Kidney glomerular epithelial cell (primary cell): ENCODE measurements at regions not wholly inside any gene's neighbourhood (a gene's known extent, or its start where the extent isn't known, plus 50 kb on each side); places are given as distances from the start of the nearest gene placed in this dataset.

Experiments used
- DNase-seq: peaks from one replicate; lab custom pipeline; 2025; lab: John Stamatoyannopoulos, UW

DNA sequence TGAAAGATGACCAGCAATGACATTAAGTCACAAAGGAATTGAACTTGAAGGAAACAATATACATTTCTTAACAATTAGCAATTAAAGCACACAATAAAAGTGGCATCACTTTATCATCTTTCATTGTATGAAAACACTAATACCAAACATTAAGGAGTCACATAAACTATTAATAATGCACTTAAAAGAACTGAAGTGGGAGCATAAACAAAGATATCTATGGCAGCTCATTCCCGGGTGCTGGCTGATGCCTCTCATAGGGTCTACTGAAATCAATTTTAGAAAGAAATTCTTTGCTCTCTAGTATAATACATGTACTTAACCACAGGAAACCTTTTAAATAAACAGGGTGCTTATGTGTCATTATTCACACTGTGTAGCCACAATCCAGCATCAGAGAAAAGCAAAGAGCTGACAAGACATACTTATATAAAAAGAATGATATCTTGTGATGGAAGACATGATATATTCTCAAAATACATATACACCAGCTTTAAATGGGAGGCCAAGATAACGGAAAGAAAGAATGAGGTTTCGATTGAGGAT is 1207.8 kb downstream of the EFNB2 start:
- no peak for DNase-seq

DNA sequence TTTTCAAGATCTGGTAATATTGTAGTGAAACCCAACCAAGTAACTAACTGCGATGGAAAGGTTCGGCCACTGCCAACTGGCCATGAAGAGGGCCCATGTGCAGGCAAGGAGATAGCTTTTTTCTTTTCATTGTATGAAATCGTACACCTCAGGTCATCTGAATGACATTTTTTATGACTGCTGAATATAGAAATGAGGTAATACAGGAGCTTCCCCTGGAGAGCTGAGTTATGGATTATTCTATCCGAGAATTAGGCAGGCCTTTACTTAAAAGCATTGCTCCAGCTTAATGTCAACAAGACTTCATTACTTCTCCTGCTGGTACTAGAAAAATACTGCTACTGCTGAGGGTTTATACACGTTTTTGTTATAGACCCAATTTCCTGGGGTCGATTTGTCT is 1215.6 kb downstream of the EFNB2 start:
- no peak for DNase-seq

DNA sequence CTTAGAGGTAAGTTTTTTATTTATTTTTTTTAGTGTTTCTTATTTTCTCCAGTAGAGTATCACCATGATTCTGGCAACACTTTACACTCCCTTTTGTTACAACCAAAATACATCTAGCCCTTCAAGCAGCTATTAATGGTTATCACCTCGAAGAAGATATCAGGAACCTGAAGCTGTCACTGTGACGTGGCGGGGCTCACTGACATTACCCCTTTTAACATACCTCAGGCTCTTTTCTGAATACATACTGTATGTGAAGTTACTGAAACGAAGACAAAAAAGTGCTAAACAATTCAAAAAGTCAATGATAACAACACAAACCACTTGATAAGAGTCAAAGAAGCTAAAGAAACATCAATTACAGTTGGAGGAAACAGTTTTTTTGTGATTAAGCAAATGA is 1218.7 kb downstream of the EFNB2 start:
- DNase-seq, result no peak

DNA sequence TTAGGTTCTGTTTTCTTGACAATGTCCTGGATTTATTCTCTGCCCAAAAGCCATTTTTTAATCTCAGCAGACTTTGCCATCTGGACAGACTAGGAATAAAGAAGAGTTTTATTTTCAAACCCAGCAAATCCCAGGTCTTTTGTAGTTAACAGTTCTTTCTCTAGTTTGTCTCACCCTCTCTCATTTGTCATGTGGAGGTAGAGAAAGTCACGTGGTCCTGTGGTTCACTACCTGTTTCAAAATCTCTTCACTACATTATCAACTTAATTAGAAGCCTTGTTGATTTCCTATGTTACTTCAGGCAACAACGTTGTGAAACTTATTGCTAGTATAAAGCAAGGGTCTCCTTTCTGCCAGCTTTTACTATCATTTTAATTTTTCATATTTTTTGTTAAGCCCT is 1222.6 kb downstream of the EFNB2 start:
- DNase-seq, result no peak

DNA sequence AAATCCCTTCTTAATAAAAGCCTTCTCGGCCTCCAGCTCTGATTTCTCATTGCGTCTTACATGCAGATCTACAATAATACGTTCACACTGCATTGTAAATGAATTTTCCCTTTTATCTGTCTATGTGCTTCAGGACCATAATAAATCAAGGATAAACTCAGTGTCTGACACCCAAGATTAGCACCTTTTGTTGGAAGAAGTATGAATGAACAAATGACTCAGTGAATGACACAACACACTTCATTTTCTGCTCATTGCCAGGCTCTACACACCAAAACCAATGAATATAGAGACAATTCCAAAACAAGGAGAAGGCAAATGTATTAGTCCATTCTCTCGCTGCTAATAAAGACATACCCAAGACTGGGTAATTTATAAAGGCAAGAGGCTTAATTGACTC is 1224.4 kb downstream of the EFNB2 start:
- no peak for DNase-seq

DNA sequence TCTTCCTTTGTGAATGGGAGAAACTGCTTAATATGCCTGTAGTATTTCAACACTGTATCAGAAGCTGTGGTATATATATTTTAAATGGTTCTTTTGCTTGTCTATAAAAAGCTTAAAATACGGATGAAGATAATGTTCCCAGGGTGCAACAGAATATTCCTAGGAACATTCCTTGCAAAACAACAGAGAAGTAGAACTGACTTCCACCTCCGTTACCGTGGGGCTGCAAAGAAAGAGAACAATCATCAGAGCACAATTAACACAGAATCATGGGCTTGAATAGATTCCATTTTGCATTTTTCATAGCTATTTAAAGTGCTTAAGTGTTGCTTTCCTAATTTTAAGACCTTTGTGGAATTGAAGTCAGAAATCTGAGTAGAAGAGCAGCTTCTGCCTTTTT is 1227.7 kb downstream of the EFNB2 start:
- no peak for DNase-seq

DNA sequence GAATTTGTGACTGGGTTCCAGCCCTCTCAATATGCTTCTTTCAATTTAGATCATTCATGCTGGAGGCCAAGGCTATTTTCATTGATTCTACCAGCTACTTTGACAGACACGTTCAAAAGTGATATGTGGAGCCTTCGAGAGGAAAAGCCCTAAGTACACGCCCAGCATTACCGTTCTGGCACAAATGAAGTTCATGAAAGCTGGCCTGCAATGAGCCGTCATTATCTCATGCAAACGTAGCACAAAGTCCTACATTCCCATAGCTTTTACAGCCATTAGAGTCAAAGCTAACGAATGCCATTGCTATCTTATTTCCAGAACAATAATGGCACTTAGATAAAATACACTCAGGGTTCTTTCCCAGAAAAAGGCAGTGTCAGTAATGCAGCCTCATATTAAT is 1237.6 kb downstream of the EFNB2 start:
- DNase-seq, result no peak

DNA sequence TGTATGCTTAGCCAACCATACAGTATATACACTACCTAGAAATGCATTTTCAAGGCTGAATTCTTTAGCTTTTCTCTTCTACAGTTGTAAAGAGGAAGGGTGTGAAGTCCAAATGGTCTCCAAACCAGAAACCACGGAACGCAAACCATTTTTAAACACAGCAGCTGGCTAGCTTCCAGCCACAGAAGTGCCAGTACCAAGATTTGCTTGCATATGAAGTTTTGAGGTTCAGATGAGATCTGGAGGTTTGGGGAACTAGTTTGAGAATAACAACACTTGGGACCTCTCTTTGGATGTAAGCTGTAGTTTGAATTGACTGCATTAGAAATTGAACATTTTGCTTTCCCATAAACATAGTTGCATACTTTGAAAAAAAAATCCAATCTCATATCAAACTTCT is 1243.5 kb downstream of the EFNB2 start:
- DNase-seq, result no peak

DNA sequence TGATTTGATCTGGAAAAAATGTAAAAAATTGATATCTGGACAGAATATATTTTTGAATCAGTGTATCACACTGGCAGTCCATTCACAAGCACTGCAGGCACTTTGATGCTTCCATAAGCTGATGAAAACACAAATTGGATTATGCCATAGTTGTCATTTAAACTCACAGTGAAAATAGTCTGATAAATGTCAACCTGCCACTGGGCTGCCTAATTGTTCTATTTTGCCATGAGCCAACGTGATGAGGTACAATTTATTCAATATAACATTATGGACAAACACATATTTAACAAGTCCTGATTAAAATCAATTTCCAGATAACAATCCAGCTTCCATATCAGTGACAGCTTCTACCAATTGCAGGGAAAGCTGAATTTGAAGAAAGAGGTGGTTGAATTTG is 1244.9 kb downstream of the EFNB2 start:
- no peak for DNase-seq

DNA sequence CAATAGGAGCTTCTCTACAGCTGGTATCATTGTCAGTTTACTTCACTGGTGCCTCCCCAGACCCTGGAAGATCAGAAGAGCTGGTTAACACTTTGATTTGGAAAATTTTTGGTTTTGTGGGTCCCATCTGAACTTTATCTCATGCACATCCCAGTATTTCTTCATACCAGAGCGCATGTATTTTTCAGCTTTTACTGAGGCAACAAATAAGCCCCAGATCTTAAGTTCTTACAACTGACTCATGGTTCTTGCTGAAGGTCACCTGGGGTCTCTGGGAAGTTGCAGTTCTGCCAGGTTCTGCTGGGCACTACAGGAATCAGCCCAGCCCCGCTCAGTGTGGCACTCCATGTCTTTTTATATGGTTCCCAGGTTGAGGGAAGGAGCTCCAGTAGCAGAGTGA is 1249.9 kb downstream of the EFNB2 start:
- DNase-seq, result no peak

DNA sequence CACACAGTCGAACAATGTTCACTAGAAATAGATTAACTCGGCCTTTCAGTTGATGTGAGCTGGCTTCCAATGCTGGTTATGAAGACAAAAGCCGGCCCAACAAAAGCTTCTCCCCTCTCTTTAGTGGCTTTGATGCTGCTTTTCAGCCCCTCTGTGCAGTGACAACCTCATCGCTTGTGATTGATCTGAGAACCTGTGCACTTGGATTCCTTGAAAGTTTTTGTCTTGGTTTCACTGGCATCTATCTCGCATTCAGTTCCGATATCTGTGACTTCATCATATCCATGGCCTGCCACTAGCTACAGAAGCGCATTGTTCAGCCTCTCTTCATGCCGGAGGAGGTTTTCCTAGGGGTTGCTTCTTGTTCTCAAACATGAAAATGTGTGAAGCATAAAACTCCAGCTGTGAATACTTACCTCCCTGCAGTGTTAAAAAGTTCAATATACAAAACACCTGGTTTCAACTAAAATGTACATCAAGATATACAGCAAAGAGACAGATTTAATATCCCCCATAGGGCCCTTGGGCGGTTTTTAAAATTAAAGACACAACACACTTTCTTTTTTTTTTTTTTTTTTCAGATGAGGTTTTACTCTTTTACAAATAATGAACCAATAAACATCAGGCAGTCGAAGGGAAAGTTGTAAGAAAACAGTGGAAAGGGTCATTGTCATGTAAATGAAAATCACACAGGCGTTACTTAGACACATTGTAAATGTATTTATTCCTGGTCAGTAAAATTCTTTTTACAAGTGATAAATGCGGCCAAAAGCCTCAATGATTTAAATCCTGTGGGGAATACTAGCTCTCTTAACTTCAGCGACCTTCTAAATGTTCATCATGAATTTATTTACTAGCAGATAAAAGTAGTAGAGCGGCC is 1252.8 kb downstream of the EFNB2 start:
- DNase-seq, result no peak

DNA sequence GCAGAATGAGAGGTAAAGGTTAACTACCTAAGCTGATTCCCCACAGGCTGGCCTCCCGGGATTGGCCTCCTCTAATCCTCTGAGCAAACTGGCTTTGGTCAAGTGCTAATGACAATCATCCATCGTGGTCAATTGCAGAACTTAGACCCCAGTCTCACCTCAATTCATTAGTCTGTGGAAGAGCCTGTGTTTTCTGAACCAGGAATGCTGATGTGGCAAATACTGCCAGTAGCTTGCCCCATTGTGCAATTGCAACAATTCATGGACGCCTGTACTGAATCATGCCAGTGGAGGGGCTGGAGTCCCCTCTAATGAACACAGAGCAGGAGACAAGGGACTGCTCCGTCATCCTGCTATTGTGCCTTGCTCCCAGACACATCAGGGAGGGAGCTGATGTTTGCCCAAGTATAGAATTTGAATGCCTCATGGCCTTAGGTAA is 1256.5 kb downstream of the EFNB2 start:
- no peak for DNase-seq

DNA sequence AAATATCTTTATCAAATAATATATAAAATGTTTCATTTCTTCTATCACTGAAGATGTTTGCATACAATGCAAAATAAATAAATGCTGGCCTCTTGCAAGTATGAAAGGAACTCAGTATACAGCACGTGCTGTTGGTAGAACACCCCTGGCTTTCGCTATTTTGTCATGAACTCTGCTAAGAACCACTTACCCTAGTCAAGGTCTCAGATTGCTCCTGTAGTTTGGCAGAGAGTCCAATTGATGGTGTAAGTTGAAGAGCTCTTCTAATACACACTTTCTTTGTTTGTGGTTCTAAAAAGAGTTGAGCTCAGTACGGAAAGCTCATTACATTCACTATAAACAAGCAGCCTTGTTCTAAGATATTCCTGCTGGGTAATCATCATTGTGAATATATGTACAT is 1258.9 kb downstream of the EFNB2 start:
- no peak for DNase-seq

DNA sequence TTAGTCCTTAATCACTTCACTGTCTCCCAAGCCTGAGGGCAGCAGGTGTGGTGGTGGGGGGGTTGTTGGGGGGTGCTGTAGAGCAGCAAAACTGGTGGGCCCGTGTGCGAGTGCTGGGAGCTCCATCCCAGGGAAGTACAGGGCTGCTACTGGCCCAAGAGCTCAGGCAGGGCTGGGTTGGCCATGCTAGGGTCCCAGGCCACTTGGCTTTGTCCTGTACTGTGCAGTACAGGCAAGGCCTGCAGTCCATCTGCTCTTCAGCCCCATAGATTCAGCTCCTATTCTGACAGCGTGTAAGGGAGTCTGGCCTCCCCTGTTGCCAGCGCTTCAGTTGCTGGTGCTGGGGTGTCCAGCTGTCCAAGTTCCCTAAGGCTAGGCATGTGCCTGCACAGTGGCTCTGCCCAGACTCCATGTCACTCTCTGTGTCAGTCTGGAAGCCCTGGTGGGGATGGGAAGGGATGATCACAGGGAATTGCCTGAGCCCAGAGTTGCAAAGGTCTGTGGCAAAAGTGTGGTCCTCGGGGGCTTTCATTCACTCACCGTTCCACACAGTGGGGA is 1261.7 kb downstream of the EFNB2 start:
- no peak for DNase-seq

DNA sequence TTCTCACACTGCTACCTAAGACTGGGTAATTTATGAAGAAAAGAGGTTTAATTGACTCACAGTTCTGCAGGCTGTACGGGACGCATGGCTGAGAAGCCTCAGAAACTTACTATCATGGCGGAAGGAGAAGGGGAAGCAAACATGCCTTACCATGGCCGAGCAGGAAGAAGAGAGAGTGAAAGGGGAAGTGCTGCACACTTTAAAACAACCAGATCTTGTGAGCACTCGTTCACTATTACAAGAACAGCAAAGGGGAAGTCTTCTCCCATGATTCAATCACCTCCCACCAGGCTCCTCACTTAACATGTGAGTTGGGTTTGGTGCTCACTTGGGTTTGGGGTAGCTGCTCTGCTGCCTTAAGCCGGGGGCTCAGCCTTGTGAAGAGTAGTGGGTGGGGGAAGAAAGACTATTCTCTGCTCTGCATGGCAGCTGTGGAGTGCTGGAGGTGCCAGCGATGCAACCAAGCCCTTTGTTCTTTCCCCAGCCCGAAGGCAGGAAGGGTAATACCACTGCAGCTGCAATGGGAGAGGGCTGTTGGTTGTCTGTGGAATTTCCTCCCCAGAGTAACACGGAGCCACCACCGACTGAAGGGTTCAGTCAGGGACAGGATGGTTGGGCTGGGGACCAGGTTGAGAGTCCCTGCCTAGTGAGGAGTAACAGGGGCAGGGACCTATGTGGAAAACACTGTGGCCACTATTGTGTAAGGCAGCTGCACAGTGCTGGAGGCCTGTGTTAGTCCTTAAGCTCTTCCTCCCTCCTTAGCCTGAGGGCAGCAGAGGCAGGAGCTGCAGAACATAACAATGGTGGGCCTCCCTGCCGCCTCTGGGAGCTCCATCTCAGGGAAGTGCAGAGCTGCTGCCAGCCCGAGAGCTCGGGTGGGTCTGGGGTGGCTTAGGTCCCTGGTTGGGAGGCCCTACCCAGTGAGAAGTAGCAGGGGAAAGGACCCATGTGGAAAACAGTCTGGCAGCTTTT is 1262.5 kb downstream of the EFNB2 start:
- DNase-seq, result no peak

DNA sequence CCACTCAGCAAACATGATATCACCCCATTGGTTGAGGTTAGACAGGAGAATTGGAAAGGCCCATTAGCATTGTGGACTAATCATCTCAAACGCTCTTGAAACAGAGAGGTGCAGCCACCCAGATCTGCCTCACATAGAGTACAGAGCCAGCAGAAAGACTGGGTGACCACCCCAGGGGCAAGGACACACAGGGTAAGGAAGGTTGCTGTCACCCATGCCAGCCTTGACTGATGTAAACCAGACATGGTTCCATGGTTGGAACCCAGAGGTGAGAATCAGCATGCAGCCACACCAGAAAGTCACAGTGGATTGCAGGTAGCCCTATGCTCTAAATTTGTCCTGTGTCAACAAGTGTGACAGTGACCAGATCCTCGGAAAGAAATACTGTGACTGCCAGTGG is 1268.8 kb downstream of the EFNB2 start:
- DNase-seq, result no peak

DNA sequence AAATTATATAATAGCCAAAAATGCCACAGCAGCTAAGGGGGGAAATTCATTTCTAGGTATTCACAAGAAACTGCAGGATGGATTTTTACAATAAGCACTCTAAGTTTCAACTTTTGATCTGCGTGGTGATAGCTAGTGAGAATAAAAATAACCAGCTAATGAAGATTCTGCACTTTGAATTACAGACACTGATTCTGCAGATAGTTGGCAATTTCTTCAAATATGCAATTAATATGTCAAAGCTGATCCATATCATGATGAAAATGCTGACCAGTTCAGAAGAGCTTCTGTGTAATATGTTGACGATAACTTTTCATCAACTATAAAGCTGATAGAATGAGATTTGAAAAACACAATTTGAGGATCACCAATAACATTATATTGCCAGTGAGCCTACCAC is 1272.9 kb downstream of the EFNB2 start:
- no peak for DNase-seq

DNA sequence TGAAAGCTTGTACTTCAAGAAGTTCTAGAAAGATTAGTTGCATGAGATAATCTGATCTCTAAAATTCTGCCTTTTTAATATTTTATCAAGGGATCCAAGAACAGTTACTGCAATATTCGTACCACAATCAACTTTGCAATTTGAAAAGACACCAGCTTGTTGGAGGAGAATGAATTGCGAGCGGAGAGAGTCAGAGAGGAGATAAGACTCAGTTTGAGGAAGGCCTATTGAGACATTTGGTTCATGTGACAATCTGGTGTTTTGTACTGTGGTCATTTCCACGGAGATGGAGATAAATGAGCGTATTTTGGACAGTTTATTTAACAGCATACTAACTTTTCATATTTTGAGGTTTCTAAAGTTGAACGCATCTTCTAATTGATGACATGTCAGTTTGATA is 1276.0 kb downstream of the EFNB2 start:
- DNase-seq, result no peak

DNA sequence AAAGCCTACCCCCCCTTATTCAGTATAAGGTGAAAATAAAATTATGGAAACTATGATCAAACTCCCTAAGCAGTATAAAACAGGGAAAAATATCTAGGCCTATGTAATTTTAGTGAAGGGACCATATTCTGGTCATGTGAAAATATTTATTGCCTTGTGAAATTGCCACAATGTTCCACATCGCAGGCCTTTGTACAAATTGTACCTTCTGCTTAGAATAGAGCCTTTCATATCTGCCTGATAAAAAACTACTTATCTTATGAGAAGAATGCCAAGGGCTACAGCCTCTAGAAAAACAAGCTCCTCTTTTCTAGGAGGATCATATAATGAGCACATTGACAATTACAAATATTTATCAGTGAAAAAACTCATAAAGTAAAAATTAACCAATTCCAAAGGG is 1280.0 kb downstream of the EFNB2 start:
- no peak for DNase-seq

DNA sequence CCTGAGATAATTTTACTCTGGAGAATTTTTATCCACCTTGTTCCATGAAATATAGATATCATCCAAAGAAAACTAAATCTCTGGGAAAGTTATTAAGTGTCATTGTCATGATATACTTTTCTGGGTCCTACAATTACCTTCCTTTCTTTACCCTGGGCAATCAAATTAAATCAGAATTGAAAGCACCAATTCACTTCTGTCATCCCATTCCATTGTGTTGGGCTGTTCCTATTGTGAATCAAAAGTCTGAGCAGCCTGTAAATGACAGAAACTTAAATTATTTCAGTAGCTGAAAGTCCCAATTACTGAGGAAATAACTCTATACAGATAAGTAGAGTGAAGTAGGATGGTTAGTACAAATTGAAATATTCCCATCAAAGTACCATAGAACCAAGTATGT is 1284.2 kb downstream of the EFNB2 start:
- no peak for DNase-seq

DNA sequence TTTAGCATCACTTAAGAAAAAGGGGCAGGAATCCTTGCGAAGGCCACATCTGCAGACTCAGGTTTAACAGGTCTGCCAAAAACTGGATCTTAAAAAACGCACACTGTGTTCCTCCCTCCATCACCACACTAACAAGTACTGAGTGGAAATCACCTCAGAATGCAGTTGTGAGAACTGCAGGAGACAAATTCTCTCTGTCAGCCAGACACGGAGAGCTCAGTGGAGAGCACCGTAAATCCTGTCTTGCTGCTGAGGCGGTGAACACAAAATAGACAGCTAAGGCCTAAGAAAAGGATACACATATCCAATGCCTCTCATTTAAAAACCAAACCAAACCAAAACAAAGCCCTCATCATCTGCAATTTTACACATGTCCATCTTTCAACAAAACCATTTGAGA is 1287.6 kb downstream of the EFNB2 start:
- DNase-seq, result no peak

DNA sequence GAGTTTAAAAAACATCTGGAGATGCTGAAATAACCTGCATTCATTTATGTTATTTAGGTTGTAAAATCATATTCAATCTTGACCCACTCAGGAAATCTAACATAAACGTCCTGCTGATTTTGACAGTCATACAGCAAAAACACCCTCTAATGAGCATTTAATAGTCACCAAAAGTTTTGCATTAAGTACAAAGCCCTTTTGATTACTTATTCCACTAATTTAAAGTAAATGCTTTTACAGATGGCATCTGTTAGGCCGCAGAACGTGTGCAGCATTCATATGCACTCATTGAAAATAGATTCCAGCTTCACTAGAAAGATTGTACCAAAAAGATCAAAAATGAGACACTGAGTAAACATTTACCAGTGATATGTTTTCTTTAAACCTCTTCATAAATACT is 1295.1 kb downstream of the EFNB2 start:
- no peak for DNase-seq
